IMR-90 (cell line): ENCODE measurements at regions not wholly inside any gene's neighbourhood (a gene's known extent, or its start where the extent isn't known, plus 50 kb on each side); places are given as distances from the start of the nearest gene placed in this dataset.

Experiments used
- ATAC-seq: fragments of 200-7000 bp; cut with Tn5 transposase; 2 replicates; pipeline ENCODE4 v1.9.1; 2020; ENCODE audit warnings: low read depth, mild to moderate bottlenecking, moderate library complexity
- BruUV-seq: library from RNA; stranded (reverse); fragments of 400-500 nt; replicated peaks from 2 replicates; lab custom pipeline; 2021; lab: Mats Ljungman, UMichigan
- CTCF ChIA-PET: fragments of 300-600 bp; formaldehyde crosslinking; extraction: SDS; loops from one replicate; lab custom pipeline; 2021; ENCODE audit warnings: antibody characterized with exemption; lab: Yijun Ruan, JAX
- POLR2A ChIA-PET: fragments of 300-600 bp; sonication (Branson Sonifier 250); formaldehyde crosslinking; loops from one replicate; lab custom pipeline; 2022; ENCODE audit warnings: antibody characterized with exemption; ENCODE audit not compliant: unreplicated experiment; lab: Charles Lee
- DNase-seq: peaks from one replicate; pipeline ENCODE4 v3.0.0; 2013
- H2AFZ ChIP-seq: replicated peaks from 2 replicates; pipeline ENCODE3; 2013; ENCODE audit warnings: low read length, mild to moderate bottlenecking; ENCODE audit not compliant: poor library complexity
- H2AK5ac ChIP-seq: 2 replicates; pipeline ENCODE4 v1.6.1; 2013; ENCODE audit warnings: low read depth, low read length, inconsistent platforms
- H2AK9ac ChIP-seq: replicated peaks from 2 replicates; pipeline ENCODE3; 2013; ENCODE audit warnings: mild to moderate bottlenecking, low read depth, low read length, moderate library complexity; ENCODE audit not compliant: poor library complexity
- H2BK120ac ChIP-seq: 2 replicates; pipeline ENCODE4 v1.6.1; 2013; ENCODE audit warnings: low read depth, low read length, inconsistent platforms
- H2BK15ac ChIP-seq: 3 replicates; pipeline ENCODE4 v1.6.1; 2013; ENCODE audit warnings: low read depth, low read length, inconsistent platforms
- H2BK20ac ChIP-seq: 2 replicates; pipeline ENCODE4 v1.6.1; 2013; ENCODE audit warnings: low read depth, mild to moderate bottlenecking, inconsistent platforms, low read length, moderate library complexity
- H2BK5ac ChIP-seq: 2 replicates; pipeline ENCODE4 v1.6.1; 2013; ENCODE audit warnings: mild to moderate bottlenecking, low read depth, low read length, inconsistent platforms; ENCODE audit not compliant: poor library complexity, severe bottlenecking
- H3K14ac ChIP-seq: replicated peaks from 2 replicates; pipeline ENCODE4 v1.6.1; 2013; ENCODE audit warnings: low read depth, low read length, inconsistent platforms
- H3K18ac ChIP-seq: 2 replicates; pipeline ENCODE4 v1.6.1; 2013; ENCODE audit warnings: low read depth, low read length, control low read depth
- H3K23ac ChIP-seq: 2 replicates; pipeline ENCODE4 v1.6.1; 2013; ENCODE audit warnings: low read depth, low read length, inconsistent platforms
- H3K27ac ChIP-seq: 2 replicates; pipeline ENCODE4 v1.5.1; 2013; ENCODE audit warnings: mild to moderate bottlenecking, control low read depth, low read length; ENCODE audit not compliant: insufficient read depth
- H3K27me3 ChIP-seq: 2 replicates; pipeline ENCODE4 v1.6.1; 2013; ENCODE audit warnings: low read length; ENCODE audit not compliant: control insufficient read depth, insufficient read depth
- H3K36me3 ChIP-seq: 2 replicates; pipeline ENCODE4 v1.6.1; 2013; ENCODE audit warnings: low read length, mixed read lengths; ENCODE audit not compliant: control insufficient read depth, insufficient read depth
- H3K4ac ChIP-seq: 2 replicates; pipeline ENCODE4 v1.6.1; 2013; ENCODE audit warnings: low read depth, low read length, inconsistent platforms
- H3K4me1 ChIP-seq: 2 replicates; pipeline ENCODE4 v1.6.1; 2013; ENCODE audit warnings: low read length, mixed read lengths; ENCODE audit not compliant: control insufficient read depth, insufficient read depth
- H3K4me2 ChIP-seq: 2 replicates; pipeline ENCODE4 v1.6.1; 2013; ENCODE audit warnings: low read depth, mild to moderate bottlenecking, control low read depth, low read length, moderate library complexity
- H3K4me3 ChIP-seq: 2 replicates; pipeline ENCODE4 v1.5.1; 2013; ENCODE audit warnings: low read depth, mild to moderate bottlenecking, control low read depth, low read length, moderate library complexity; ENCODE audit not compliant: insufficient read depth
- H3K56ac ChIP-seq: 2 replicates; pipeline ENCODE4 v1.6.1; 2013; ENCODE audit warnings: low read length, inconsistent platforms; ENCODE audit not compliant: insufficient read depth; ENCODE audit errors: extremely low read depth
- H3K79me1 ChIP-seq, 2 experiments: 2 replicates each; pipeline ENCODE4 v1.6.1; 2013; ENCODE audit warnings: low read length in 2 of 2, inconsistent platforms in 1 of 2, low read depth in 1 of 2
- H3K9ac ChIP-seq: 2 replicates; pipeline ENCODE4 v1.6.1; 2013; ENCODE audit warnings: low read depth, low read length, control low read depth
- H3K9me1 ChIP-seq: 2 replicates; pipeline ENCODE4 v1.6.1; 2013; ENCODE audit warnings: low read length, inconsistent platforms; ENCODE audit not compliant: insufficient read depth
- H3K9me3 ChIP-seq: 2 replicates; pipeline ENCODE4 v1.6.1; 2013; ENCODE audit warnings: low read length; ENCODE audit not compliant: control insufficient read depth, insufficient read depth
- H4K20me1 ChIP-seq: 2 replicates; pipeline ENCODE4 v1.6.1; 2013; ENCODE audit warnings: low read length, inconsistent platforms; ENCODE audit not compliant: insufficient read depth
- H4K5ac ChIP-seq: 2 replicates; pipeline ENCODE4 v1.6.1; 2013; ENCODE audit warnings: mild to moderate bottlenecking, low read depth, low read length, control low read depth
- H4K8ac ChIP-seq, 2 experiments: 2 replicates each; pipeline ENCODE4 v1.6.1; 2013; ENCODE audit warnings: low read depth in 2 of 2, low read length in 2 of 2, control low read depth in 1 of 2, inconsistent platforms in 1 of 2
- H4K91ac ChIP-seq: 2 replicates; pipeline ENCODE4 v1.6.1; 2013; ENCODE audit warnings: low read depth, low read length, inconsistent platforms; ENCODE audit not compliant: insufficient read depth
- BHLHE40 ChIP-seq: fragments of 150-350 bp; IDR thresholded peaks from 2 replicates; pipeline ENCODE4 v1.6.1; 2016; ENCODE audit warnings: mild to moderate bottlenecking, low read depth, low read length
- CEBPB ChIP-seq: IDR thresholded peaks from 2 replicates; pipeline ENCODE4 v1.6.1; 2012; ENCODE audit warnings: low read depth, low read length, improper control_type of control experiment
- CTCF ChIP-seq: conservative IDR thresholded peaks from 2 replicates; pipeline ENCODE4 v1.5.1; 2012; ENCODE audit warnings: mild to moderate bottlenecking, low read depth, low read length, improper control_type of control experiment
- FOS ChIP-seq: fragments of 150-350 bp; IDR thresholded peaks from 2 replicates; pipeline ENCODE4 v1.6.1; 2016; ENCODE audit warnings: low read depth, low read length
- MAFK ChIP-seq: IDR thresholded peaks from 2 replicates; pipeline ENCODE4 v1.6.1; 2012; ENCODE audit warnings: low read depth, low read length, improper control_type of control experiment
- MAZ ChIP-seq: IDR thresholded peaks from 2 replicates; pipeline ENCODE4 v1.6.1; 2012; ENCODE audit warnings: low read depth, mild to moderate bottlenecking, low read length, improper control_type of control experiment, moderate library complexity, borderline replicate concordance
- NFE2L2 ChIP-seq: fragments of 150-350 bp; IDR thresholded peaks from 2 replicates; pipeline ENCODE4 v1.6.1; 2016; ENCODE audit warnings: low read depth, mild to moderate bottlenecking, low read length
- RAD21 ChIP-seq: IDR thresholded peaks from 2 replicates; pipeline ENCODE4 v1.6.1; 2012; ENCODE audit warnings: low read length, improper control_type of control experiment
- RCOR1 ChIP-seq: IDR thresholded peaks from 2 replicates; pipeline ENCODE4 v1.6.1; 2012; ENCODE audit warnings: mild to moderate bottlenecking, low read length, improper control_type of control experiment; ENCODE audit not compliant: insufficient replicate concordance
- WGBS, 2 experiments: methylation state at CpG; one replicate each; pipeline versions ENCODE4 v1.1.5 to v1.1.7; 2013; ENCODE audit warnings: missing lambda C conversion rate in 2 of 2; ENCODE audit not compliant: insufficient read length in 1 of 2; ENCODE audit errors: extremely low coverage in 2 of 2; 5-methylcytosine and 5-hydroxymethylcytosine counted together
- dilution Hi-C: fragments of 300-500 bp; cut with HindIII; formaldehyde crosslinking; loops from one replicate; pipeline ENCODE4 v1.14.3; 2018; ENCODE audit warnings: low sequenced_read_pairs; ENCODE audit not compliant: unreplicated experiment
- in situ Hi-C: fragments of 300-500 bp; cut with MboI; formaldehyde crosslinking; loops from 3 replicates; pipeline ENCODE4 v1.14.3; 2019; ENCODE audit warnings: low sequenced_read_pairs, inconsistent platforms, mixed read lengths
- intact Hi-C: fragments of 100-400 bp; cut with micrococcal nuclease; formaldehyde crosslinking; loops from 2 replicates; pipeline ENCODE4 v1.10.0; 2022
- TF ChIP-seq, protein P1 (sequence below): fragments of 150-350 bp; IDR thresholded peaks from 2 replicates; pipeline ENCODE4 v1.6.1; 2017; ENCODE audit warnings: mild to moderate bottlenecking, antibody characterized with exemption, low read length, low read depth

DNA sequence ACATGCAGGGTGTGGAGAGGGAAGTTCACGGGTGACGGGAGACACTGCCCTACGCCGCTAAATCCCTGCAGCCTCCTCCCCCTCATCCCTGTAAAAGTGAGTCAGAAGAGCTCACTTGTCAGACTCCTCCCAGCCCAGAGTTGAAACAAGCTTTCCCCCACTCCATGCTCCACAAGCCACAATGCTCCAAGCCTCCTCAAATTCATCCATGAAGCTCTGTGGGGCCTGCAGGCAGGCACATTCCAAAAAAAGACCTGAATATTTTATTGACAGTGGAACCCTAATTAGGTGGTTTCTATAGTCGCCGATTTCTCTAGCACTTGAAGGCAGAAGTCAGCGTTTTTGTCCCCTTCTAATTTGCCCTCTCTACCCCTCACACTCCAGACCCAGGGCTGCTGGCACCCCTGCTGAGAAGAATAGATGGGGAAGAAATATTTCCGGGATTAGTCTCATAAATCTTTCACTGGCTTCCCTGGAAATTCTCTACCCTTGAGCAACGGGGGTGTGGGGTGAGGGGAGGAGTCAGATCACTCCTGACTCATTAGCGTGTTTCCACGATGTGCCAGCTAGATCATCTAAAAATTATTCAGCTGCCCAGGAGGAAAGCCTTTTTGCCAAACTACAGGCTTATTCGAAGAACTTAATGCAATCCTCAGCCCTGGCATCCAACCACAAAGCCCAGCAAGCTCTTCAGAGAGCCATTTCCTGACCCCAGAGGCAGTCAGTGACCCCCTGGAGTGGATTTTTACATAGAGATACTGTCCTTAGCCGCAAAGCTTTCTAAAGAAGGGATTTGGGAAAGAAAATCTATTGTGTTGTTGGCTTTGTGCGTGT, 97.1 kb downstream of the ENC1 start:
- intact Hi-C loops = loop anchor here (2.0 kb wide), 1 partner anchor 95 kb away; no protein-coding TSS in a partner anchor
- Histone ChIP-seq H3K4me1 (peaks cover 3% of the 10 kb centered on the region; the same call in 1 of the 2 replicates), H3K9me1 (peaks cover 18% of the 10 kb centered on the region), H4K20me1 (no peaks in the 10 kb centered on the region), H4K91ac (peak overlapping the region; percentile 54), H2BK15ac (peak overlapping the region; percentile 21; the same call in 2 of the 3 replicates), H3K4ac (peak overlapping the region; percentile 76), H3K18ac (no peak overlapping the region; the same call in 1 of the 2 replicates), H3K14ac (peak overlapping the region; percentile 79), H4K5ac (no peak overlapping the region), H3K56ac (peak overlapping the region; percentile 54; the same call in 1 of the 2 replicates), H2BK5ac (peak overlapping the region; percentile 25), H3K79me1 (no peaks in the 10 kb centered on the region), H3K27ac (peak overlapping the region; percentile 36), H2AK9ac (no peak overlapping the region), H4K8ac (peak overlapping the region; percentile 15 to 58), H3K9me3 (no peaks in the 10 kb centered on the region), H3K4me3 (no peak overlapping the region), H2BK120ac (peak overlapping the region; percentile 91), H3K4me2 (peak overlapping the region; percentile 45; the same call in 1 of the 2 replicates), H3K27me3 (no peaks in the 10 kb centered on the region), H2AFZ (peak overlapping the region; percentile 84), H2AK5ac (peak overlapping the region; percentile 22), H3K9ac (no peak overlapping the region), H3K23ac (peak overlapping the region; percentile 61), H2BK20ac (peak overlapping the region; percentile 64), H3K36me3 (no peaks in the 10 kb centered on the region)
- TF ChIP-seq MAZ (peak; percentile 73; the same call in 1 of the 2 replicates), CTCF (no peak), FOS (peak; percentile 42), CEBPB (peak; percentile 66; the same call in 1 of the 2 replicates), RCOR1 (peak; percentile 71), MAFK (no peak), NFE2L2 (no peak), BHLHE40 (peak; percentile 76), RAD21 (peak; percentile 11; the same call in 1 of the 2 replicates)
- TF ChIP-seq, protein P1, sequence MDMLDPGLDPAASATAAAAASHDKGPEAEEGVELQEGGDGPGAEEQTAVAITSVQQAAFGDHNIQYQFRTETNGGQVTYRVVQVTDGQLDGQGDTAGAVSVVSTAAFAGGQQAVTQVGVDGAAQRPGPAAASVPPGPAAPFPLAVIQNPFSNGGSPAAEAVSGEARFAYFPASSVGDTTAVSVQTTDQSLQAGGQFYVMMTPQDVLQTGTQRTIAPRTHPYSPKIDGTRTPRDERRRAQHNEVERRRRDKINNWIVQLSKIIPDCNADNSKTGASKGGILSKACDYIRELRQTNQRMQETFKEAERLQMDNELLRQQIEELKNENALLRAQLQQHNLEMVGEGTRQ = no peak
- ATAC-seq = peak; percentile 83
- CTCF ChIA-PET = interaction anchor here (1.4 kb wide), 1 partner anchor 97 kb away, joined by 3 read pairs; the partner anchor contains the start of gene ENC1
- in situ Hi-C loops = no loop called here
- DNase-seq = peak; percentile 80
- BruUV-seq = no TSS peak
- POLR2A ChIA-PET = no interaction called here
- dilution Hi-C loops = no loop called here
- no CpG with 5 or more reads among the region's 14 CpGs for WGBS, 2 experiments
